K562 (cell line): ENCODE measurements at regions not wholly inside any gene's neighbourhood (a gene's known extent, or its start where the extent isn't known, plus 50 kb on each side); places are given as distances from the start of the nearest gene placed in this dataset.

Experiments
- ATAC-seq: fragments of 200-7000 bp; cut with Tn5 transposase; 3 replicates; pipeline ENCODE4 v1.9.1; 2020; ENCODE audit warnings: moderate library complexity
- BruUV-seq: library from RNA; stranded (reverse); fragments of 400-500 nt; replicated peaks from 2 replicates; lab custom pipeline; 2021; lab: Mats Ljungman, UMichigan
- CTCF ChIA-PET: fragments of 300-600 bp; formaldehyde crosslinking; extraction: SDS; loops from one replicate; lab custom pipeline; 2021; ENCODE audit warnings: low intra/inter-chr PET ratio; lab: Yijun Ruan, JAX
- POLR2A ChIA-PET: fragments of 300-600, 350-650 bp; sonication (Branson Sonifier 250); formaldehyde crosslinking; extraction: SDS; loops from one replicate; lab custom pipeline; 2021; ENCODE audit warnings: antibody characterized with exemption, inconsistent platforms; lab: Yijun Ruan, JAX
- DNase-seq, 4 experiments: peaks; one replicate each; pipeline versions ENCODE4 v3.0.0 to v3.0.0-alpha.2; 2011 to 2018; ENCODE audit warnings: low spot score in 3 of 4, mixed read lengths in 3 of 4; ENCODE audit errors: extremely low read depth in 1 of 4
- FAIRE-seq: peaks from 2 replicates; lab custom pipeline; 2011; peaks lifted over from hg19 to GRCh38; lab: Jason Lieb, UNC
- H2AFZ ChIP-seq: 2 replicates; pipeline ENCODE4 v1.6.0; 2011; ENCODE audit warnings: low read depth, low read length, control low read depth, inconsistent platforms
- H3K27ac ChIP-seq: fragments of 200-600 bp; 3 replicates; pipeline ENCODE4 v1.8.0; 2011; ENCODE audit warnings: low read depth, mild to moderate bottlenecking, control low read depth, inconsistent platforms, low read length, moderate library complexity, mixed read lengths; ENCODE audit errors: extremely low read depth
- H3K27me3 ChIP-seq, 2 experiments: fragments of 300-600 bp in 1 of 2; 2 replicates in 1 of 2; 3 replicates in 1 of 2; pipeline versions ENCODE4 v1.6.0 to v1.8.0; 2011; ENCODE audit warnings: inconsistent platforms in 2 of 2, low read length in 2 of 2, mild to moderate bottlenecking in 1 of 2, mixed read lengths in 1 of 2, moderate library complexity in 1 of 2; ENCODE audit not compliant: control insufficient read depth in 2 of 2, insufficient read depth in 2 of 2
- H3K36me3 ChIP-seq: fragments of 300-600 bp; 3 replicates; pipeline ENCODE4 v1.8.0; 2011; ENCODE audit warnings: mild to moderate bottlenecking, low read length, inconsistent platforms; ENCODE audit not compliant: control insufficient read depth, insufficient read depth
- H3K4me1 ChIP-seq, 2 experiments: fragments of 200-600 bp in 1 of 2; replicated peaks in 1 of 2; 2 replicates in 1 of 2; 3 replicates in 1 of 2; pipeline versions ENCODE4 v1.5.1 to v1.8.0; 2011; ENCODE audit warnings: inconsistent platforms in 2 of 2, low read length in 2 of 2, mild to moderate bottlenecking in 1 of 2, mixed read lengths in 1 of 2, moderate library complexity in 1 of 2; ENCODE audit not compliant: control insufficient read depth in 2 of 2, insufficient read depth in 2 of 2
- H3K4me2 ChIP-seq: 2 replicates; pipeline ENCODE4 v1.6.1; 2011; ENCODE audit warnings: low read length, control low read depth, inconsistent platforms, mixed read lengths; ENCODE audit not compliant: insufficient read depth
- H3K4me3 ChIP-seq: fragments of 200-600 bp; sonication (generic), shearing (Covaris generic); 2 replicates; pipeline ENCODE4 v1.5.1; 2016; ENCODE audit warnings: control low read depth, inconsistent platforms
- H3K79me2 ChIP-seq: fragments of 200-600 bp; 3 replicates; pipeline ENCODE4 v1.8.0; 2011; ENCODE audit warnings: low read length, inconsistent platforms; ENCODE audit not compliant: control insufficient read depth, insufficient read depth
- H3K9ac ChIP-seq, 2 experiments: 2 replicates each; pipeline versions ENCODE4 v1.6.0 to v1.6.1; 2011; ENCODE audit warnings: low read depth in 2 of 2, low read length in 2 of 2, control low read depth in 1 of 2, inconsistent platforms in 1 of 2, mild to moderate bottlenecking in 1 of 2, mixed read lengths in 1 of 2; ENCODE audit not compliant: insufficient read depth in 1 of 2
- H3K9me1 ChIP-seq: one replicate; pipeline ENCODE4 v1.6.0; 2011; ENCODE audit warnings: inconsistent platforms, mild to moderate bottlenecking, low read length, moderate library complexity; ENCODE audit not compliant: control insufficient read depth, insufficient read depth
- H3K9me3 ChIP-seq: replicated peaks from 2 replicates; pipeline ENCODE4 v1.5.1; 2011; ENCODE audit warnings: low read depth, low read length, inconsistent platforms; ENCODE audit not compliant: control insufficient read depth, insufficient read depth
- H4K20me1 ChIP-seq: replicated peaks from 2 replicates; pipeline ENCODE4 v1.6.1; 2011; ENCODE audit warnings: low read length, inconsistent platforms, mixed read lengths; ENCODE audit not compliant: control insufficient read depth, insufficient read depth
- BACH1 ChIP-seq: fragments of 200-800 bp; sonication (Bioruptor generic); IDR thresholded peaks from 2 replicates; pipeline ENCODE4 v1.6.1; 2016; ENCODE audit warnings: missing genetic modification characterization, missing compliant biosample characterization
- CEBPG ChIP-seq, 3 experiments: fragments of 200-800 bp in 1 of 3; sonication (Bioruptor generic) in 1 of 3; sonication (generic) in 1 of 3; formaldehyde crosslinking in 1 of 3; IDR thresholded peaks in 2 of 3; conservative IDR thresholded peaks in 1 of 3; 2 replicates each; pipeline versions ENCODE4 v1.6.1 to v1.8.0; 2016 to 2022; ENCODE audit warnings: missing compliant biosample characterization in 2 of 3, missing genetic modification characterization in 2 of 3, mild to moderate bottlenecking in 1 of 3, missing genetic modification reagents in 1 of 3
- HCFC1 ChIP-seq: IDR thresholded peaks from 2 replicates; pipeline ENCODE4 v1.6.1; 2012; ENCODE audit warnings: low read depth, low read length, improper control_type of control experiment
- KDM5B ChIP-seq: fragments of 200-600 bp; sonication (generic); IDR thresholded peaks from 2 replicates; pipeline ENCODE4 v1.6.1; 2012; ENCODE audit warnings: low read depth, mild to moderate bottlenecking, moderate library complexity, low read length, control low read depth, inconsistent platforms; ENCODE audit not compliant: insufficient replicate concordance
- MECOM ChIP-seq: fragments of 250-450 bp; sonication (Bioruptor Pico); IDR thresholded peaks from 2 replicates; pipeline ENCODE4 v1.8.0; 2022; ENCODE audit warnings: inconsistent platforms
- MTA2 ChIP-seq: fragments of 450-650 bp; IDR thresholded peaks from 2 replicates; pipeline ENCODE4 v1.6.1; 2016; ENCODE audit warnings: low read depth
- NFIC ChIP-seq: fragments of 450-650 bp; IDR thresholded peaks from 2 replicates; pipeline ENCODE4 v1.6.1; 2017; ENCODE audit warnings: mild to moderate bottlenecking, inconsistent platforms
- REST ChIP-seq, 2 experiments: fragments of 450-650 bp; formaldehyde crosslinking in 1 of 2; IDR thresholded peaks; 2 replicates each; pipeline versions ENCODE4 v1.4.0 to v1.6.1; 2014 to 2020; ENCODE audit warnings: mild to moderate bottlenecking in 2 of 2, borderline replicate concordance in 1 of 2, low read depth in 1 of 2
- SMARCE1 ChIP-seq: fragments of 450-650 bp; IDR thresholded peaks from 2 replicates; pipeline ENCODE4 v1.7.1; 2016; ENCODE audit warnings: mild to moderate bottlenecking
- TBL1XR1 ChIP-seq, 2 experiments: IDR thresholded peaks; 2 replicates each; pipeline ENCODE4 v1.6.1; 2012; ENCODE audit warnings: improper control_type of control experiment in 2 of 2, low read length in 2 of 2, mild to moderate bottlenecking in 1 of 2
- ZFX ChIP-seq: sonication (generic); formaldehyde crosslinking; IDR thresholded peaks from 2 replicates; pipeline ENCODE4 v1.8.0; 2022; ENCODE audit warnings: mild to moderate bottlenecking, missing genetic modification reagents, moderate library complexity
- ZNF253 ChIP-seq: fragments of 250-450 bp; sonication (Bioruptor Pico); conservative IDR thresholded peaks from 2 replicates; pipeline ENCODE4 v1.6.1; 2021; ENCODE audit warnings: mild to moderate bottlenecking
- WGBS: fragments of 100-300 bp; shearing (Covaris generic); methylation state at CpG from one replicate; pipeline ENCODE4 v1.1.6; 2016; ENCODE audit warnings: low coverage, mixed read lengths; ENCODE audit not compliant: insufficient coverage; ENCODE audit errors: missing lambda C conversion rate; 5-methylcytosine and 5-hydroxymethylcytosine counted together
- in situ Hi-C: fragments of 300-500 bp; cut with MboI; formaldehyde crosslinking; loops from 4 replicates; pipeline ENCODE4 v1.15.0; 2018; ENCODE audit warnings: inconsistent platforms, mixed read lengths
- intact Hi-C: fragments of 100-400 bp; cut with micrococcal nuclease; formaldehyde crosslinking; loops from 2 replicates; pipeline ENCODE4 v1.14.2; 2022

- H3K79me2 ChIP-seq, result no peaks in the 10 kb centered on the region
- H3K4me2 ChIP-seq, result no peak overlapping the region
- no TSS peak for BruUV-seq
- no peak for TF ChIP-seq KDM5B
- no peak for TF ChIP-seq HCFC1
- no peak for TF ChIP-seq BACH1 (tag)
- TF ChIP-seq REST (IDR thresholded peaks at IDR 0.05; ENCODE audit: borderline replicate concordance), result no peak
- TF ChIP-seq REST (CRISPR knock-in tag; IDR thresholded peaks at IDR 0.05; ENCODE audit: low read depth), result no peak
- no peak for TF ChIP-seq CEBPG (CRISPR knock-in tag; IDR thresholded peaks at IDR 0.05)
- no peak for TF ChIP-seq CEBPG (tag; conservative IDR thresholded peaks at IDR 0.05 in 1 of 2, IDR thresholded peaks at IDR 0.05 in 1 of 2)
- TF ChIP-seq SMARCE1, result no peak
- no peak for TF ChIP-seq MTA2
- no peak for TF ChIP-seq MECOM (CRISPR knock-in tag)
- no peak for TF ChIP-seq ZNF253 (CRISPR knock-in tag)
- no peak for TF ChIP-seq NFIC
- no peak for TF ChIP-seq TBL1XR1 (IDR thresholded peaks at IDR 0.05; ENCODE audit: low read length in 2 of 2)
- TF ChIP-seq ZFX (CRISPR knock-in tag), result no peak
- H4K20me1 ChIP-seq, result no peaks in the 10 kb centered on the region
- DNase-seq (no peak), FAIRE-seq (no peak), ATAC-seq (no peak)
- intact Hi-C loops (no loop called here), in situ Hi-C loops (no loop called here)
- no peaks in the 10 kb centered on the region for H3K27me3 ChIP-seq
- no peaks in the 10 kb centered on the region for H3K4me1 ChIP-seq
- CTCF ChIA-PET, result no interaction called here
- POLR2A ChIA-PET, result interaction anchor here (1.9 kb wide), 1 partner anchor 10 kb away, joined by 8 read pairs; no protein-coding TSS in a partner anchor
- H2AFZ ChIP-seq, result no peak overlapping the region
- H3K4me3 ChIP-seq, result no peak overlapping the region
- WGBS, result 0% methylated on average over 4 of the region's 4 CpGs
- H3K9ac ChIP-seq, result no peak overlapping the region
- H3K9me1 ChIP-seq, result no peaks in the 10 kb centered on the region
- no peaks in the 10 kb centered on the region for H3K36me3 ChIP-seq
- H3K27ac ChIP-seq, result no peak overlapping the region
- H3K9me3 ChIP-seq, result no peaks in the 10 kb centered on the region
Measured at GRCh38 chr10:78616125-78616695, 452.6 kb upstream of the ZMIZ1 start.
